Lung (tissue), 11 donors: ENCODE measurements at regions not wholly inside any gene's neighbourhood (a gene's known extent, or its start where the extent isn't known, plus 50 kb on each side); places are given as distances from the start of the nearest gene placed in this dataset.

Experiments
- ATAC-seq: fragments of 200-7000 bp; cut with Tn5 transposase; one replicate; pipeline ENCODE4 v1.9.1; 2020; ENCODE audit warnings: moderate number of reproducible peaks; ENCODE audit not compliant: insufficient read depth, low FRiP score
- DNase-seq, 3 donors: peaks; one replicate each; pipeline ENCODE4 v3.0.0-alpha.2; 2013 to 2017
- H3K27ac ChIP-seq, 2 donors: one replicate each; pipeline ENCODE4 v1.5.1; 2013; ENCODE audit warnings: mild to moderate bottlenecking in 2 of 2, moderate library complexity in 2 of 2, control low read depth in 1 of 2, inconsistent platforms in 1 of 2, low read depth in 1 of 2, low read length in 1 of 2
- H3K27me3 ChIP-seq, 3 donors: one replicate each; pipeline ENCODE4 v1.5.1; 2013; ENCODE audit warnings: low read length in 2 of 3; ENCODE audit not compliant: control insufficient read depth in 3 of 3, insufficient read depth in 3 of 3
- H3K36me3 ChIP-seq, 4 donors: one replicate each; pipeline ENCODE4 v1.5.1; 2013; ENCODE audit warnings: low read length in 4 of 4, mild to moderate bottlenecking in 1 of 4, moderate library complexity in 1 of 4; ENCODE audit not compliant: control insufficient read depth in 4 of 4, insufficient read depth in 4 of 4
- H3K4me1 ChIP-seq, 5 donors: one replicate each; pipeline ENCODE4 v1.5.1; 2013; ENCODE audit warnings: low read length in 5 of 5, mild to moderate bottlenecking in 2 of 5, moderate library complexity in 1 of 5; ENCODE audit not compliant: control insufficient read depth in 5 of 5, insufficient read depth in 5 of 5
- H3K4me3 ChIP-seq: one replicate; pipeline ENCODE4 v1.5.1; 2013; ENCODE audit warnings: mild to moderate bottlenecking, control low read depth, moderate library complexity
- H3K9ac ChIP-seq, 2 donors: one replicate each; pipeline ENCODE4 v1.5.1; 2013; ENCODE audit warnings: low read length in 2 of 2, control low read depth in 1 of 2; ENCODE audit not compliant: insufficient read depth in 1 of 2
- H3K9me3 ChIP-seq, 4 donors: one replicate each; pipeline ENCODE4 v1.5.1; 2013; ENCODE audit warnings: low read length in 3 of 4, mild to moderate bottlenecking in 1 of 4, moderate library complexity in 1 of 4; ENCODE audit not compliant: control insufficient read depth in 4 of 4, insufficient read depth in 3 of 4
- WGBS, 2 donors: extraction: QIAGEN DNeasy Blood & Tissue Kit; methylation state at CpG; one replicate each; pipeline ENCODE4 v1.1.7; 2013; 5-methylcytosine and 5-hydroxymethylcytosine counted together
- TF ChIP-seq, protein P1 (sequence below): IDR thresholded peaks from 2 replicates; pipeline ENCODE4 v1.5.1; 2012; ENCODE audit warnings: mild to moderate bottlenecking; ENCODE audit errors: control extremely low read depth, extremely low read depth
- donor health status: control.
- donor health status: control.
- donor health status: Bipolar disorder and iron deficiency.
- donor health status: healthy.
- donor health status: DM: yes; HTN: yes; CAD: no.

DNA sequence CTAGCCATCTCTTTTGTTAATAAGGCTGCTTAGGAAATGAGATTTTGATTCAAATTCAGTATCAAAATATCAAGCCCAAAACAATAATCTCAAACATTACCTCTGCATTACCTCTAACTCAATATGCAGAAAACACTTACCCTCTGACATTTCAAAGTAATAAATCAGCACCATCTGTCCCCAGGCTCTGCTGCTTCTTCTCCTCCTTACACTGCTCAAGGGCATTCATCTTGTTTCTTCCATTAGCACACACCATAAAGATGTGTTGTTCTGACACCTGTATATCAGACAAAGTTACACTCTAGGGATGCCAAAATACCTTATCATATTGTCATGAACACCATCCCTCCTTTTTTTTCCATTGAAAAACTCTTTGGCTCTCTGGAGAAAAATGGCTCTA lies 1630.3 kb downstream of the RPA4 start:
- DNase-seq (no peak), ATAC-seq (no peak)
- peaks cover 0 to 6% (median 2%) of the 10 kb centered on the region in 3 donors for H3K27me3 ChIP-seq
- H3K9me3 ChIP-seq: no peaks in the 10 kb centered on the region
- H3K27ac ChIP-seq: no peak overlapping the region
- H3K36me3 ChIP-seq: no peaks in the 10 kb centered on the region
- no peak overlapping the region for H3K4me3 ChIP-seq
- TF ChIP-seq, protein P1, sequence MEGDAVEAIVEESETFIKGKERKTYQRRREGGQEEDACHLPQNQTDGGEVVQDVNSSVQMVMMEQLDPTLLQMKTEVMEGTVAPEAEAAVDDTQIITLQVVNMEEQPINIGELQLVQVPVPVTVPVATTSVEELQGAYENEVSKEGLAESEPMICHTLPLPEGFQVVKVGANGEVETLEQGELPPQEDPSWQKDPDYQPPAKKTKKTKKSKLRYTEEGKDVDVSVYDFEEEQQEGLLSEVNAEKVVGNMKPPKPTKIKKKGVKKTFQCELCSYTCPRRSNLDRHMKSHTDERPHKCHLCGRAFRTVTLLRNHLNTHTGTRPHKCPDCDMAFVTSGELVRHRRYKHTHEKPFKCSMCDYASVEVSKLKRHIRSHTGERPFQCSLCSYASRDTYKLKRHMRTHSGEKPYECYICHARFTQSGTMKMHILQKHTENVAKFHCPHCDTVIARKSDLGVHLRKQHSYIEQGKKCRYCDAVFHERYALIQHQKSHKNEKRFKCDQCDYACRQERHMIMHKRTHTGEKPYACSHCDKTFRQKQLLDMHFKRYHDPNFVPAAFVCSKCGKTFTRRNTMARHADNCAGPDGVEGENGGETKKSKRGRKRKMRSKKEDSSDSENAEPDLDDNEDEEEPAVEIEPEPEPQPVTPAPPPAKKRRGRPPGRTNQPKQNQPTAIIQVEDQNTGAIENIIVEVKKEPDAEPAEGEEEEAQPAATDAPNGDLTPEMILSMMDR: no peak
- H3K4me1 ChIP-seq: no peaks in the 10 kb centered on the region
- H3K9ac ChIP-seq: no peak overlapping the region

DNA sequence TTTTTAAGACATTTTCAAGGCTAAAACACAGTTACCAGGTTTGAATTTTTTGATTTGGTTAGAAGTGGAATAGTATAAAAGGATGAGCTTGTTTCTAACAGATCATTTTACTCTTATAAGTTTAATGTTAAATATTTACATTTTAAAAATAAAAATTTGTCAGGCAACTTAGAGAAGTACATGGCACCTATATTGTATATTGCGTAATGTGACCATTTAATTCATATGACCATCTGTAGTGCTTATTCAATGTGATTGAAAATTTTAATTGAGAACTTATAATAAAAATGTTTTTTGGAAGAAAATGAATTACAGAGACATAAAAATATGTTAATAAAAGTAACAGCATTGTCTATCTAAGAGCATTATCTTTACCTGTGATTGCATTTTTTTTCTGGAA lies 1632.4 kb downstream of the RPA4 start:
- WGBS, 2 donors: 73 to 96% methylated on average over 1 of the region's 1 CpG
- H3K27me3 ChIP-seq: peaks cover 0 to 6% (median 2%) of the 10 kb centered on the region in 3 donors
- no peak for ATAC-seq
- no peaks in the 10 kb centered on the region for H3K36me3 ChIP-seq
- no peak for DNase-seq
- H3K9ac ChIP-seq: no peak overlapping the region
- no peaks in the 10 kb centered on the region for H3K4me1 ChIP-seq
- no peak overlapping the region for H3K27ac ChIP-seq
- H3K4me3 ChIP-seq: no peak overlapping the region
- TF ChIP-seq, protein P1: no peak
- H3K9me3 ChIP-seq: no peaks in the 10 kb centered on the region

DNA sequence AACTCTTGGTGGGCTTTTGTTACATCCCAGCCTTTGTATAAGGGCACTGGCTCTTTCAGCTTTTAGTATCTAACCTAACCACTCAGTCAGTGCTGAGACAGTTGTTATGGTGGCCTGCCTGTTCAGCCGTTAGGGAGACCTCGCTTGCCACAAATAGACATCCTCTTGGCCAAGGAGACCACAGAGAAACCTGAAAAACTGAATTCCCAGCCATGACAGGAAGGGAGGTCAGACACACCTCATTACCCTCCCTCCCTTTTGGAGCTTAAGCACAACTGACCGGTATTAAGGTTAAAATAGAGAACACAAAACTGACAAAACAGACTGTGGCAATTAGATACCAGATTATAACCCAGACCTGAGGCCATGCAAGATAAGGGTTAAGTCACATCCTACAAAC lies 1639.3 kb downstream of the RPA4 start:
- H3K9me3 ChIP-seq: no peaks in the 10 kb centered on the region
- no peak overlapping the region for H3K27ac ChIP-seq
- ATAC-seq: no peak
- H3K9ac ChIP-seq: no peak overlapping the region
- no peak overlapping the region for H3K4me3 ChIP-seq
- no peak for DNase-seq
- peaks cover 0 to 14% (median 6%) of the 10 kb centered on the region in 3 donors for H3K27me3 ChIP-seq
- TF ChIP-seq, protein P1: no peak
- 63 to 86% methylated on average over 3 of the region's 3 CpGs for WGBS, 2 donors
- H3K4me1 ChIP-seq: no peaks in the 10 kb centered on the region
- H3K36me3 ChIP-seq: no peaks in the 10 kb centered on the region

DNA sequence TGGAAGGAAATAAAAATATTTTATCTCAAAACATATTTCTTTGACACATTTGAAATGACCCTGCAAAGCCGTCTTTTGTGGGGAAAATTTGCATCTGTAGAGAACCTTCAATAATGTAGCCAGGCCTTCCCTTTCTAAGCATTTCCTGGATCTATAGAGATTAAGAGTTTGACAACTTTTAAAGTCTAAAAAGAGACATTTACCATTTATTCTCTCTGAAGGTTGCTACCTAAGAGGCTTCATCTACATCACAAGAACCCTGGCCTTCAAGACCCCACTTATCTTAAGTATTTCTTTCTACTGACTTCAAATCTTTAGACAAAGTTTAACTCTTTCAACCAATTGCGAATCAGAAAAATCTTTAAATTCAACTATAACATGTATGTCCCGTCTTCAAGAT lies 1639.8 kb downstream of the RPA4 start:
- no peaks in the 10 kb centered on the region for H3K9me3 ChIP-seq
- no peak for ATAC-seq
- no peak overlapping the region for H3K9ac ChIP-seq
- peaks cover 0 to 14% (median 6%) of the 10 kb centered on the region in 3 donors for H3K27me3 ChIP-seq
- WGBS, 2 donors: 67 to 86% methylated on average over 3 of the region's 3 CpGs
- no peaks in the 10 kb centered on the region for H3K36me3 ChIP-seq
- H3K27ac ChIP-seq: no peak overlapping the region
- TF ChIP-seq, protein P1: no peak
- H3K4me3 ChIP-seq: no peak overlapping the region
- DNase-seq: no peak
- H3K4me1 ChIP-seq: no peaks in the 10 kb centered on the region
